ENCODE measurements at regions not wholly inside any gene's neighbourhood (a gene's known extent, or its start where the extent isn't known, plus 50 kb on each side); places are given as distances from the start of the nearest gene placed in this dataset.

DNA sequence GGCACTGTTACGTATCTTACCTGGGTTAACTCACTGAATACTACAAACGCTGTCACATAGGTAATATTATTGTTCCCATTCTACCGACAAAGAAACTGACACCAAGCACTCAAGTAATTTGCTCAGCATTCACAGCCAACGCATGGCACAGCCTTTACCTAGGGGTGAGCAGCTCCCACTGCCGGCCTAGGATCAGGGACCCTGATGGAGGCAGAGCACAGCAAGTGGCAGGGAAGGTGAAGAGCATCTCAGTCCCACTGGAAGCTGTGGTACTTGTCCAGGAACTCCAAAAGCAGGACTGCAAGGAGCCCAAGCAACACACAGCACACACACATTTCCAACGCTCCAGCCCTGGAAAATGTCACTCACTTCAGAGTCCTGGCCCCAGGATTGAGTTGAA is 111.8 kb upstream of the CDKN3 start:
- 90% methylated on average over 6 of the region's 6 CpGs for whole genome bisulfite sequencing
- Histone ChIP-seq H3K27ac (no peak overlapping the region), H3K27me3 (replicated peaks; ENCODE audit: insufficient read depth) (no peaks in the 10 kb centered on the region), H3K4me1 (replicated peaks) (no peaks in the 10 kb centered on the region), H3K4me3 (no peak overlapping the region), H3K9me3 (no peaks in the 10 kb centered on the region), H3K36me3 (no peaks in the 10 kb centered on the region)
- no peak for DNase-seq (ENCODE audit: low spot score)
- TF ChIP-seq, protein P1, sequence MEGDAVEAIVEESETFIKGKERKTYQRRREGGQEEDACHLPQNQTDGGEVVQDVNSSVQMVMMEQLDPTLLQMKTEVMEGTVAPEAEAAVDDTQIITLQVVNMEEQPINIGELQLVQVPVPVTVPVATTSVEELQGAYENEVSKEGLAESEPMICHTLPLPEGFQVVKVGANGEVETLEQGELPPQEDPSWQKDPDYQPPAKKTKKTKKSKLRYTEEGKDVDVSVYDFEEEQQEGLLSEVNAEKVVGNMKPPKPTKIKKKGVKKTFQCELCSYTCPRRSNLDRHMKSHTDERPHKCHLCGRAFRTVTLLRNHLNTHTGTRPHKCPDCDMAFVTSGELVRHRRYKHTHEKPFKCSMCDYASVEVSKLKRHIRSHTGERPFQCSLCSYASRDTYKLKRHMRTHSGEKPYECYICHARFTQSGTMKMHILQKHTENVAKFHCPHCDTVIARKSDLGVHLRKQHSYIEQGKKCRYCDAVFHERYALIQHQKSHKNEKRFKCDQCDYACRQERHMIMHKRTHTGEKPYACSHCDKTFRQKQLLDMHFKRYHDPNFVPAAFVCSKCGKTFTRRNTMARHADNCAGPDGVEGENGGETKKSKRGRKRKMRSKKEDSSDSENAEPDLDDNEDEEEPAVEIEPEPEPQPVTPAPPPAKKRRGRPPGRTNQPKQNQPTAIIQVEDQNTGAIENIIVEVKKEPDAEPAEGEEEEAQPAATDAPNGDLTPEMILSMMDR (IDR thresholded peaks at IDR 0.05): no peak
- TF ChIP-seq POLR2A (IDR thresholded peaks at IDR 0.05): no peak
- no peak for TF ChIP-seq POLR2AphosphoS5 (IDR thresholded peaks at IDR 0.05)
- intact Hi-C loops (cut with DNase I): no loop called here

DNA sequence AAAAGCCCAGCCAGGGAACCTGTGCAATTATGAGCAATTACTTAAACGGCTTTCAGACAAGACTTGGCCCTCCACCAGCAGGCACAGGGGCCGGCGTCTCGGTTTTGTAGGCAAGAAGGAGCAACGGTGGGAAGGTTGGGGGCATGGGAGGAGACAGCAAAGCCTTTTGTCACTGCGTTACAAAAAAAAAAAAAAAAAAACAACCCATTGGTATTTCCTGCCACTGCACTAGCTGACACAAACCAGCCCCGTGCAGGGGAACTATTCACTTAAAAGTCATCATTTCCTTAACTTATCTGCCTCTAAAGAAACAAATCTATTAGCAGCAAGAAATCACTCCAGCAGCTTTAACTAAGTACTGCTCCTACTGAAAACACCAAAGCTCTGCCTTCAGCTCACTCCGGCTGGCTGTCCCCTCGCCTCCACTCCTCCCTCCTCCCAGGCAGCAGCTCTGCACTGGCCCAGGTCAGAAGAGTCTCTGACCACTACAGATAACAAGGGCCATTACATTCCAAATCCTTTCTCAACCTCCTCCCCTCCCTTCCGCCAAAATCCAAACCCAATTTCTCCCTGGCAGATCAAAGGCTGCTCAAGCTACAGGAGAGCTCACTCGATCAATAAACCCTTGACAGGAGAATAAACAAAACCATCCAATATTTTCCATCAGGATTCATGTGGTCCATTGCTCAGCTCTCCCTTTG is 105.2 kb upstream of the CDKN3 start:
- Histone ChIP-seq H3K36me3 (no peaks in the 10 kb centered on the region), H3K27me3 (replicated peaks; ENCODE audit: insufficient read depth) (no peaks in the 10 kb centered on the region), H3K9me3 (no peaks in the 10 kb centered on the region), H3K4me1 (replicated peaks) (no peaks in the 10 kb centered on the region), H3K4me3 (no peak overlapping the region), H3K27ac (no peak overlapping the region)
- 31% methylated on average over 11 of the region's 11 CpGs for WGBS
- intact Hi-C loops (cut with DNase I): no loop called here
- TF ChIP-seq, protein P1 (IDR thresholded peaks at IDR 0.05): no peak
- TF ChIP-seq POLR2A (IDR thresholded peaks at IDR 0.05) (no peak), POLR2AphosphoS5 (IDR thresholded peaks at IDR 0.05) (no peak)
- DNase-seq (ENCODE audit: low spot score): no peak

DNA sequence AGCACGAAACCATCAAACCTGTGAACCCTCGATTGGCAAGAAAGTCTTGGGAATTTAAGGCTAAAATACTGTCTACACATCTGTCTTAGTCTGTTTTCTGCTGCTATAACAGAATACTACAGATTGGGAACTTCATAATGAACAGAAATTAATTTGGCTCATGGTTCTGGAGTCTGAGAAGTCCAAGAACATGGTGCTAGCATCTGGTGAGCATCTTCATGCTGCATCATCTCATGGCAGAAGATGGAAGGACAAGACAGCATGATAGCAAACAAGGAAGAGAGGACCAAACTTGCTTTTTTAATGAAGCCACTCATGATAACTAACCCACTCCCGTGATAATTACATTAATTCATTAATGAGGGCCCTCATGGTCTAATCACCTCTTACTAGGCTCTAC is 102.0 kb upstream of the CDKN3 start:
- TF ChIP-seq POLR2A (IDR thresholded peaks at IDR 0.05) (no peak), POLR2AphosphoS5 (IDR thresholded peaks at IDR 0.05) (no peak)
- TF ChIP-seq, protein P1 (IDR thresholded peaks at IDR 0.05): no peak
- Histone ChIP-seq H3K4me3 (no peak overlapping the region), H3K4me1 (replicated peaks) (no peaks in the 10 kb centered on the region), H3K27me3 (replicated peaks; ENCODE audit: insufficient read depth) (no peaks in the 10 kb centered on the region), H3K27ac (no peak overlapping the region), H3K9me3 (no peaks in the 10 kb centered on the region), H3K36me3 (no peaks in the 10 kb centered on the region)
- 98% methylated on average over 3 of the region's 3 CpGs for WGBS
- no peak for DNase-seq (ENCODE audit: low spot score)
- intact Hi-C loops (cut with DNase I): no loop called here

DNA sequence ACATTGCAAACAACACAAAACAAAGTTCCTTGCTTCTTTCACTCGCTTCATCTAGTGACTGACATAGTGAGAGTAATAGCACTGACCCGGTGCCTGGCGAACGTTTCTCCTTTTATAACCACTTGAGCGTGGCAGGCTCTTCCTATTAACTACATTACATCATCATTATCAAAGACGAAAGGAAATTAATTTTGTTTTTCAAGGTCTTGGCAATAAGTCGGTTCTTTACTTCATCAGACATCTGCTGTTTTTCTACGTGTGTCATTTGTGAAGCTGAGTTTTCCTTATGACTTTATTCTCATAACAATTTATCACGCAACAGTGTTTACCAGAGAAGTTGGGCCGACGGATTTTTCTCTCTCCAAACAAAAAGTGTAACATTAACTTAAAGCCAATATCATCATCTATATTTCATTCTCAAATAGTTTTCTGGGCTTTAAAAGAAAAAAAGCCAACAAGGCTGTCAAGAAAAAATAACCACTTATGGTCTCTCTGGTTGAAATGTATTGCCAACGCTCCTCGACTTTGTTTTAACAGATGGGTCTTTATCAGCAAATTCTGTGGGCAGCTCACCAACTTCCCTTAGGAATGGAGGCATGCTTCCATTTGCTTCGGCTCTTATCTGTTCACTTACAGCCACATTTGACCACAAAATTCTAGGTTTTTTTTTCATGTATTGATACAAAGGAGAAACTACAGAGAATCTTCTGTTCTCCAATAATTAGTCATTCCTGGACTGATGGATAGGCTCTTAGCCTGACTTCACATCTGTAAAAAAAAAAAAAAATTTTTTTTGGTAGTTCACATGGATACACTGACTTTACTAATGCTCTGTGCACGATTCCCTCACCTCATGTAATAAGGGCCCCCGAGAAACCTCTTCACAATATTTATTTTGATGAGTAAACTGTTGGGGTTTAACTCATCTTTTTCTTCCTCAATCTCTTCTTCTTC is 97.1 kb upstream of the CDKN3 start:
- no peak for TF ChIP-seq POLR2A (IDR thresholded peaks at IDR 0.05)
- TF ChIP-seq, protein P1 (IDR thresholded peaks at IDR 0.05): no peak
- 47% methylated on average over 16 of the region's 16 CpGs for WGBS
- Histone ChIP-seq H3K4me1 (replicated peaks) (no peaks in the 10 kb centered on the region), H3K4me3 (no peak overlapping the region), H3K27ac (no peak overlapping the region), H3K9me3 (no peaks in the 10 kb centered on the region), H3K36me3 (no peaks in the 10 kb centered on the region), H3K27me3 (replicated peaks; ENCODE audit: insufficient read depth) (no peaks in the 10 kb centered on the region)
- intact Hi-C loops (cut with DNase I): no loop called here
- DNase-seq (ENCODE audit: low spot score): no peak
